ENCODE measurements at regions not wholly inside any gene's neighbourhood (a gene's known extent, or its start where the extent isn't known, plus 50 kb on each side); places are given as distances from the start of the nearest gene placed in this dataset.

DNA sequence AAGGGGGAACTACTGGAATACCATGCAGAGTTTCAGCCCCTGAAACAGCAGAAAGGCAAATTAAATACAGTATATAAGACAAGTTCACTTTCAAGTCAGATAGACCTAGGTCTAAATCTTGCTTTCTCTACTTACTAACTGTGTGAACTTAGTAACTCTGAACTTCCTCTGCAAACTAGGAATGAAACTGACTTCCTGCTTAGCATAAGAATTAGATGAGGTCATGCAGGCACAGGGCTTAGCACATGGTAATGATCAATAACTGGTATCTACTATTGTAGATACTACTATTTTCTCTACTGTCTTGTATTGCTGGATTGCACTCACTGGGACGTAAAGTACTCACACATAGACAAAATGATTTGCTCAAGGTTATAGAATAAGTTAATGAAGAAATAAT lies 51.5 kb upstream of the MTNR1B start:
- Histone ChIP-seq H2AFZ (ENCODE audit: low read depth) (no peak overlapping the region), H3K79me2 (ENCODE audit: insufficient read depth) (no peaks in the 10 kb centered on the region), H3K4me1 (ENCODE audit: control insufficient read depth in 1 of 2, insufficient read depth in 2 of 2, low read depth in 1 of 2, low read length in 1 of 2) (peaks cover 0 to 11% of the 10 kb centered on the region in 2 experiments; a peak in 2 of 4 replicates), H3K36me3 (replicated peaks in 1 of 2; ENCODE audit: control insufficient read depth in 1 of 2, insufficient read depth in 2 of 2, low read length in 1 of 2) (no peaks in the 10 kb centered on the region), H3K27ac (ENCODE audit: low read depth in 2 of 2, low read length in 1 of 2) (no peak overlapping the region), H3K27me3 (ENCODE audit: insufficient read depth) (no peaks in the 10 kb centered on the region), H3K9me2 (no peaks in the 10 kb centered on the region), H4K20me1 (ENCODE audit: insufficient read depth) (no peaks in the 10 kb centered on the region), H3K9me3 (no peaks in the 10 kb centered on the region), H3K9ac (no peak overlapping the region), H3K4me3 (ENCODE audit: low read depth in 2 of 2, low read length in 1 of 2) (no peak overlapping the region), H3F3A (replicated peaks; ENCODE audit: insufficient read depth) (no peaks in the 10 kb centered on the region), H3K4me2 (no peak overlapping the region)
- 70% methylated on average over 1 of the region's 1 CpG for WGBS (ENCODE audit: low lambda C conversion rate)
- CTCF ChIA-PET: interaction anchor here (4.7 kb wide), 1 partner anchor 24 kb away, joined by 15 read pairs; no protein-coding TSS in a partner anchor
- no peak for DNase-seq
- TF ChIP-seq MEF2A (IDR thresholded peaks at IDR 0.05; ENCODE audit: borderline replicate concordance, low read depth) (no peak), ELF1 (IDR thresholded peaks at IDR 0.05) (no peak), EP300 (IDR thresholded peaks at IDR 0.05; ENCODE audit: borderline replicate concordance in 1 of 2, low read depth in 1 of 2, low read length in 1 of 2) (no peak), TCF12 (IDR thresholded peaks at IDR 0.05) (no peak), SMC3 (IDR thresholded peaks at IDR 0.05; ENCODE audit: low read depth, low read length) (no peak), RFX5 (IDR thresholded peaks at IDR 0.05; ENCODE audit: low read length) (no peak), GABPA (IDR thresholded peaks at IDR 0.05; ENCODE audit: low read depth) (no peak), TAF1 (IDR thresholded peaks at IDR 0.05; ENCODE audit: borderline replicate concordance, low read depth, low read length) (no peak), RAD21 (IDR thresholded peaks at IDR 0.05; ENCODE audit: low read length) (no peak), YY1 (IDR thresholded peaks at IDR 0.05; ENCODE audit: low read depth) (no peak), GATA2 (CRISPR knock-in tag; IDR thresholded peaks at IDR 0.05) (no peak), MXI1 (IDR thresholded peaks at IDR 0.05; ENCODE audit: low read depth, low read length) (no peak), NFIC (IDR thresholded peaks at IDR 0.05; ENCODE audit: borderline replicate concordance) (no peak)
- TF ChIP-seq, protein P1, sequence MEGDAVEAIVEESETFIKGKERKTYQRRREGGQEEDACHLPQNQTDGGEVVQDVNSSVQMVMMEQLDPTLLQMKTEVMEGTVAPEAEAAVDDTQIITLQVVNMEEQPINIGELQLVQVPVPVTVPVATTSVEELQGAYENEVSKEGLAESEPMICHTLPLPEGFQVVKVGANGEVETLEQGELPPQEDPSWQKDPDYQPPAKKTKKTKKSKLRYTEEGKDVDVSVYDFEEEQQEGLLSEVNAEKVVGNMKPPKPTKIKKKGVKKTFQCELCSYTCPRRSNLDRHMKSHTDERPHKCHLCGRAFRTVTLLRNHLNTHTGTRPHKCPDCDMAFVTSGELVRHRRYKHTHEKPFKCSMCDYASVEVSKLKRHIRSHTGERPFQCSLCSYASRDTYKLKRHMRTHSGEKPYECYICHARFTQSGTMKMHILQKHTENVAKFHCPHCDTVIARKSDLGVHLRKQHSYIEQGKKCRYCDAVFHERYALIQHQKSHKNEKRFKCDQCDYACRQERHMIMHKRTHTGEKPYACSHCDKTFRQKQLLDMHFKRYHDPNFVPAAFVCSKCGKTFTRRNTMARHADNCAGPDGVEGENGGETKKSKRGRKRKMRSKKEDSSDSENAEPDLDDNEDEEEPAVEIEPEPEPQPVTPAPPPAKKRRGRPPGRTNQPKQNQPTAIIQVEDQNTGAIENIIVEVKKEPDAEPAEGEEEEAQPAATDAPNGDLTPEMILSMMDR (IDR thresholded peaks at IDR 0.05): no peak
- TF ChIP-seq, protein P2, sequence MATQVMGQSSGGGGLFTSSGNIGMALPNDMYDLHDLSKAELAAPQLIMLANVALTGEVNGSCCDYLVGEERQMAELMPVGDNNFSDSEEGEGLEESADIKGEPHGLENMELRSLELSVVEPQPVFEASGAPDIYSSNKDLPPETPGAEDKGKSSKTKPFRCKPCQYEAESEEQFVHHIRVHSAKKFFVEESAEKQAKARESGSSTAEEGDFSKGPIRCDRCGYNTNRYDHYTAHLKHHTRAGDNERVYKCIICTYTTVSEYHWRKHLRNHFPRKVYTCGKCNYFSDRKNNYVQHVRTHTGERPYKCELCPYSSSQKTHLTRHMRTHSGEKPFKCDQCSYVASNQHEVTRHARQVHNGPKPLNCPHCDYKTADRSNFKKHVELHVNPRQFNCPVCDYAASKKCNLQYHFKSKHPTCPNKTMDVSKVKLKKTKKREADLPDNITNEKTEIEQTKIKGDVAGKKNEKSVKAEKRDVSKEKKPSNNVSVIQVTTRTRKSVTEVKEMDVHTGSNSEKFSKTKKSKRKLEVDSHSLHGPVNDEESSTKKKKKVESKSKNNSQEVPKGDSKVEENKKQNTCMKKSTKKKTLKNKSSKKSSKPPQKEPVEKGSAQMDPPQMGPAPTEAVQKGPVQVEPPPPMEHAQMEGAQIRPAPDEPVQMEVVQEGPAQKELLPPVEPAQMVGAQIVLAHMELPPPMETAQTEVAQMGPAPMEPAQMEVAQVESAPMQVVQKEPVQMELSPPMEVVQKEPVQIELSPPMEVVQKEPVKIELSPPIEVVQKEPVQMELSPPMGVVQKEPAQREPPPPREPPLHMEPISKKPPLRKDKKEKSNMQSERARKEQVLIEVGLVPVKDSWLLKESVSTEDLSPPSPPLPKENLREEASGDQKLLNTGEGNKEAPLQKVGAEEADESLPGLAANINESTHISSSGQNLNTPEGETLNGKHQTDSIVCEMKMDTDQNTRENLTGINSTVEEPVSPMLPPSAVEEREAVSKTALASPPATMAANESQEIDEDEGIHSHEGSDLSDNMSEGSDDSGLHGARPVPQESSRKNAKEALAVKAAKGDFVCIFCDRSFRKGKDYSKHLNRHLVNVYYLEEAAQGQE (IDR thresholded peaks at IDR 0.05; ENCODE audit: low read depth, low read length): no peak
- TF ChIP-seq, protein P3, sequence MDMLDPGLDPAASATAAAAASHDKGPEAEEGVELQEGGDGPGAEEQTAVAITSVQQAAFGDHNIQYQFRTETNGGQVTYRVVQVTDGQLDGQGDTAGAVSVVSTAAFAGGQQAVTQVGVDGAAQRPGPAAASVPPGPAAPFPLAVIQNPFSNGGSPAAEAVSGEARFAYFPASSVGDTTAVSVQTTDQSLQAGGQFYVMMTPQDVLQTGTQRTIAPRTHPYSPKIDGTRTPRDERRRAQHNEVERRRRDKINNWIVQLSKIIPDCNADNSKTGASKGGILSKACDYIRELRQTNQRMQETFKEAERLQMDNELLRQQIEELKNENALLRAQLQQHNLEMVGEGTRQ (IDR thresholded peaks at IDR 0.05; ENCODE audit: borderline replicate concordance, low read depth, low read length): no peak
- TF ChIP-seq, protein P4, sequence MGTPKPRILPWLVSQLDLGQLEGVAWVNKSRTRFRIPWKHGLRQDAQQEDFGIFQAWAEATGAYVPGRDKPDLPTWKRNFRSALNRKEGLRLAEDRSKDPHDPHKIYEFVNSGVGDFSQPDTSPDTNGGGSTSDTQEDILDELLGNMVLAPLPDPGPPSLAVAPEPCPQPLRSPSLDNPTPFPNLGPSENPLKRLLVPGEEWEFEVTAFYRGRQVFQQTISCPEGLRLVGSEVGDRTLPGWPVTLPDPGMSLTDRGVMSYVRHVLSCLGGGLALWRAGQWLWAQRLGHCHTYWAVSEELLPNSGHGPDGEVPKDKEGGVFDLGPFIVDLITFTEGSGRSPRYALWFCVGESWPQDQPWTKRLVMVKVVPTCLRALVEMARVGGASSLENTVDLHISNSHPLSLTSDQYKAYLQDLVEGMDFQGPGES (IDR thresholded peaks at IDR 0.05; ENCODE audit: low read depth, low read length): no peak
- TF ChIP-seq, protein P5, sequence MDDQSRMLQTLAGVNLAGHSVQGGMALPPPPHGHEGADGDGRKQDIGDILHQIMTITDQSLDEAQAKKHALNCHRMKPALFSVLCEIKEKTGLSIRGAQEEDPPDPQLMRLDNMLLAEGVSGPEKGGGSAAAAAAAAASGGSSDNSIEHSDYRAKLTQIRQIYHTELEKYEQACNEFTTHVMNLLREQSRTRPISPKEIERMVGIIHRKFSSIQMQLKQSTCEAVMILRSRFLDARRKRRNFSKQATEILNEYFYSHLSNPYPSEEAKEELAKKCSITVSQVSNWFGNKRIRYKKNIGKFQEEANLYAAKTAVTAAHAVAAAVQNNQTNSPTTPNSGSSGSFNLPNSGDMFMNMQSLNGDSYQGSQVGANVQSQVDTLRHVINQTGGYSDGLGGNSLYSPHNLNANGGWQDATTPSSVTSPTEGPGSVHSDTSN (IDR thresholded peaks at IDR 0.05): no peak
- POLR2A ChIA-PET: no interaction called here

Measured in SK-N-SH (cell line).